Activated CD4-positive, alpha-beta T cell treated with anti-CD3 and anti-CD28 coated beads for 4 hours (primary cell): ENCODE measurements at regions not wholly inside any gene's neighbourhood (a gene's known extent, or its start where the extent isn't known, plus 50 kb on each side); places are given as distances from the start of the nearest gene placed in this dataset.

Experiments used
- DNase-seq, 2 donors: peaks; one replicate each; pipeline ENCODE4 v3.0.0-alpha.2; 2020

- DNase-seq = no peak
Measured at GRCh38 chr1:25053576-25054250, 123.6 kb upstream of the RUNX3 start.

GRCh38 chr1:25051906-25052305 is 121.8 kb upstream of the RUNX3 start:
- no peak for DNase-seq

DNA sequence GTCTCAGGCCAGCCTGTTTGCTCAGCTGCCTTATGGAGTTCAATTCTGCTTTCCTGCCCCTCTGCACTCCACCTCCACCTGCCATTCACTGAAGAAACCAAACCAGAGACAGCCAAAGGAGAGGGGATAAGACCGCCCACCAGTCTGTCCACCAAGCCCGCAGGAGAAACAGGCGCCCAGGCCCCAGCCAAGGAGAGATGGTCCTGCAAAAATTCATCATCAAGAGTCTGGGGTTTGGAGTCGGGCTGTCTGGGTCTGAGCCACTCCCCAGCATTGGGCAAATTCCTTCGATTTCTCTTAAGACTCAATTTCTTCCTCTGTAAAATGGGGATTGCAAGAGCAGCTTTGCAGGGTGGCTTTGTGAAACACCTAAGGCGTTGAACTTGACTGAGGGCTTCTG is 121.4 kb upstream of the RUNX3 start:
- no peak for DNase-seq

GRCh38 chr1:25050165-25050564 is 120.1 kb upstream of the RUNX3 start:
- no peak for DNase-seq

- DNase-seq = no peak
Measured at GRCh38 chr1:25049190-25049589, 119.1 kb upstream of the RUNX3 start.

GRCh38 chr1:25048728-25049127 is 118.7 kb upstream of the RUNX3 start:
- no peak for DNase-seq

DNA sequence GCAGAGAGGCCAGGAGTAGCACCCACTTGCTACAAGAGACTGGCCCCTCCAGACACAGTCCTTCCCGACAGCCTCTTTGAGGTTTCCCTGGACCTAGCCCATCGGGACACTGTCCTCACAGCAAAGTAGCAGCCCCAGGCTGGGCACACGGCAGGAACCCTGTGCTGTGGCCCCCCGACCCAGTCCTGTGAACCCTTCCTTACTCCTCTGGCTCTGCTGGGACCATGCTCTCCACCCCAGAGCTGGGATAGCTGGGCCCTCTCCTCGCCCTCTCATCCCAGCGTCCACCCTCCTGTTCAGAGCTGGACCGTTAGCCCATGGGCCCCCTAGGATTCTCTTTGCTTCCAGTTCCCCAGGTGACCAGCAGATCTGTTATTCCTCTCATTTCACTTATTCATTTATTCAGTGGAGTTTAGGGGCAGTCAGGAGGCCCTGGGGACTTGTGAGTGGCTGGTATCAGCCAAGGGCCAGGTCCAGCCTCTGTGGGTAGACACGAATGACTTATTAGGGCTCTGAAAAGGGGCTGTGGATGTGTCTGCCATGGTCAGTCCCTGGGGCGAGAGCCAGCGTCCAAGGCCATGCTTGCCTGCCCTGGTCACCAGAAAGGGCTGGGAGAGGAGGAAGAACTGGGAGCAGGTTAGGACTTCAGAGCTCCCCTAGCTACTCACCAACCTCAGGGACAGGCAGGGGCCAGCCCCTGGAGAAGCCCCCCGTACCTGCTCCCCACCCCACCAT is 117.6 kb upstream of the RUNX3 start:
- no peak for DNase-seq

GRCh38 chr1:25046194-25046532 is 116.1 kb upstream of the RUNX3 start:
- no peak for DNase-seq

GRCh38 chr1:25045480-25046193 is 115.6 kb upstream of the RUNX3 start:
- DNase-seq = no peak

DNA sequence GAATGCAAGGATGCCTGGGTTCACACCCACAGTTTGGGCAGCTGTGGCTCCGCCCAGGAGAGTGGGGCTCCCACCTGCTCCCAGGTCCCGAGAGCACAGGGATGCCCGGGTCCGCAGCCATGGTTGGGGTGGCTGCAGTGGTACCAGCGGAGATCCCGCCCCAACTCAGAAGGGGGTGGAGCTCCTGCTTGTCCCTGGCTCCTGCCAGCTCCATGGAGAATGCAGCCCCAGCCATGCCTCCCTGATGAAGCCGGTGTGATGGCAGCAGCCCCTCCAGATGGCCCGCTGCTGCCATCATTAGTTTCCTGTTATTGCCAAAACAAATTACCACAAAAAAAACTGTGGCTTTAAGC is 113.1 kb upstream of the RUNX3 start:
- DNase-seq = no peak

DNA sequence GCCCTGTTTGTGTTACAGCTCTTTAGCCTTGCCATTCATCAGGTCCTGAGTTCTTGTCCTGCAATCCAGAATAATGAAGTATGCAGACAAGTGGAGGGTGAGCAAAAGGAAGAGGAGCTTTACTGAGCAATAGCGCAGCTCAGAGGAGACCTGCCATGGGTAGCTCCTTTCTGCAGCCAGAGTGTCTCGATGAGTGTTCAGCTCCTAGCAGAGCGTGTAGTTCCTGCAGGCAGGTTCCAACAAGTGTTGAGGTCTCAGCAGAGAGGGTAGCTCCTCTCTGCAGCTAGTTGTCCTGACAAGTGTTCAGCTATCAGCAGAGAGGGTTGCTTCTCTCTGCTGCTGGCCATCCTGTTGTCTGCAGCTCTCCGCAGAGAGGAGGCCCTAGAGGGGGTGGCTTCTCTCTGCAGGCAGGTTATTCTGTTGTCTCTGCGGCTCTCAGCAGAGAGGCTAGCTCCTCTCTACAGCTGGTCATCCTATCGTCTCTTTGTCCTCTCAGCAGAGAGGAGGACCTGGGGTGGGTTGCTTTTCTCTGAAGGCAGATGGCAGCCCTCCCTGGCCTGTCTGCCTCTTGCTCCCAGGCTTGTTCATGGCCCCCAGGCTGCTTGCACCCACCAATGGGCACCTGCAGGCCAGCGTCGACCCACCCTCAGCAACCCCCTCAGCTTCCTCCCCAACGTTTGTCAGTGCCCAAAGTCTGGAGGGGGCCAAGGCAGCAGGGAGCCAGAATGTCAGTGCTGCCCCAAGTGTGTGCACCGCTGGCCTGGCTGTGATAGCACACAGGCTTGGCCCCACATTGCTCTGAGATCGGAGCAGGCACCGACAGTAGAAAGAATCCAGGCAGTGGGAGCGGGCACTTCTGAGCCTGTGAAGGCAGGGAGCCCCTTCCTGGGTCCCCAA is 112.5 kb upstream of the RUNX3 start:
- no peak for DNase-seq

- no peak for DNase-seq
Measured at GRCh38 chr1:25041916-25042315, 111.8 kb upstream of the RUNX3 start.

DNA sequence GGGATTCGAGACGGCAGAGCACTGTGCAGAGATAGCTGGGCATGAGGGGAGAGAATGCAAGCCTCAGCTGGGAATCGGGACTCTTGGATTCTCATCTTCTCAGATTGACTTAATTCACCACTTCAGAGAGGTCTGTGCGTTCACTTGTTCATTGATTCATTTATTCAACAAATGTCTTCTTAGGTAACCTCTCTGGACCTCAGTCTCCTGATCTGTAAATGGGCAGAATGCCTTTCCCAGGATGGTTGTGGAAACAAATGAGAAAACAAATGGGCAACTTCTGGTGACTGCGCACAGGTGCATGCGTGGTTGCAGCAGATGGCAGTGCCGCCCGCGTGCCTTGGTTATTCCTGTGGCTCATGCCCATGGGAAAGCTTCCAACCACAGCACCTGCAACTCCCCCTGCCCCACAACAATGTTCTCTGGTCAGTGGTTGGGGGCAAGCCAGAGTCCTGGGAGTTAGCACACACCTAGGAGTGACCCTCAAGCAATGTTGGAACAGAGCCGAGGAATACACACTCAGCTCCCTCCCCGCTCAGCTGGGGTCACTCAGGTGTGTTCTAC is 110.1 kb upstream of the RUNX3 start:
- no peak for DNase-seq

DNA sequence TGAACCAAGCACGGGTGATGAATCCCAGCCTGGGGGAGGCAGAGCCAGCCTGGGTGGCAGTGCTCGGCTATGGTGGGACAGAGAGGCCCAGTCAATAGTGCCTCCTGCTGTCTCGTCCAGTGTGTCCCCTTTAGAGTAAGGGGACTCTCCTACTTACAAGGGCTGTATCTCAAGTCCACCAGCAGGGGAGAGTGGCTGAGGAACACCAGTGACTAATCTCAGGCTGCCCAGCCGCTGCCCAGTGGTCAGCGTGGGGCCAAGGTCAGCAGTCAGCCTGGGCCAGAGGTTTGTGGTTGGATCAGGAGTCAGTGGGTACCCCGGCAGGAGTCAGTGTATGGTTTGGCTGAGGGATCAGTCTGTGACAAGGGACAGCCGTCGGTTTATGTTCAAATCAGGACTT is 109.2 kb upstream of the RUNX3 start:
- DNase-seq = no peak

- DNase-seq = no peak
Measured at GRCh38 chr1:25038699-25039098, 108.6 kb upstream of the RUNX3 start.

GRCh38 chr1:25037174-25038074 is 107.3 kb upstream of the RUNX3 start:
- peak; percentile 68 to 74 for DNase-seq

- DNase-seq = no peak
Measured at GRCh38 chr1:25036117-25036546, 106.1 kb upstream of the RUNX3 start.

- no peak for DNase-seq
Measured at GRCh38 chr1:25035523-25036116, 105.5 kb upstream of the RUNX3 start.

DNA sequence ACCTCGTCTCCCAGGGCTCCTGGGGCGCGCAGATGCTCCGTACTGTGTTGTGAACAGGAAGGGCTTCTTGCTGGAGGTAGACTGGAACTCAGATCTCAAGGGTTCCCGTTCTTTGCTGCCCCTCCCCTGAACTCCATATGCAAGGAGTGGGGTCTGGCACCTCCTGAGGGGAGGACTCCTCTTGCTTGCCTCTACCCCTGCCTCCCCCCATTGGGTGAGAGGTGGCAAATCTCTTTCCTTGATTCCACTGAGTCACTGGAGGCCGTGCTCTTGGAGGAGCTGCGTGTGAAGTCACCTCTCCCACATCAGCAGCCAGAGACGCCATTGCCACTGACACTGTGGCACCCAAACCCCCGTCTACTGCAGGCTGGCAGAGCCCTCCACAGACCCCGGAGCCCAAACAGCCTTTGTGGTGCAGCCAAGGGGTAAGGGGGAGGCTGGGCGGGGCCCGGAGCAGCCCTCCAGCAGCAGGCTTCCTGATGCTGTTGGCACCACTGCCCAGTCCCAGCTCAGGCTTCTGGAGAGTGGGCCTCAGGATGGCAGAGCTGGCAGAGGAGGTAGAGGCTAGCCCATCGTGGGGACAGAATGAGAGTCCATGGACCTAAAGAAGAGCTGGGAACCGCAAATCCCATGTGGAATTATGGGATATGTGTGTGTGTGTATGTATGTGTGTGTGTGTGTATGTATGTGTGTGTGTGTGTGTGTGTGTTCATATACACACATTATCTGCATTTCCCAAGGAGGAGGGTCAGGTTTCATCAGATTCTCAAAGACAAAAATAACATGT is 104.9 kb upstream of the RUNX3 start:
- DNase-seq = no peak
